Cerebellar cortex (tissue), 1 donor: ENCODE measurements at regions not wholly inside any gene's neighbourhood (a gene's known extent, or its start where the extent isn't known, plus 50 kb on each side); places are given as distances from the start of the nearest gene placed in this dataset.
"Not testable (repeated sequence)": the region's sequence is repeated elsewhere in the genome, so short reads cannot be mapped to it uniquely, and the experiment has no call there.

Experiments
- DNase-seq: peaks from one replicate; pipeline ENCODE4 v3.0.0-alpha.2; 2015; ENCODE audit warnings: low spot score

GRCh38 chr6:144653885-144654505, 368.9 kb downstream of the UTRN start:
- DNase-seq = no peak

DNA sequence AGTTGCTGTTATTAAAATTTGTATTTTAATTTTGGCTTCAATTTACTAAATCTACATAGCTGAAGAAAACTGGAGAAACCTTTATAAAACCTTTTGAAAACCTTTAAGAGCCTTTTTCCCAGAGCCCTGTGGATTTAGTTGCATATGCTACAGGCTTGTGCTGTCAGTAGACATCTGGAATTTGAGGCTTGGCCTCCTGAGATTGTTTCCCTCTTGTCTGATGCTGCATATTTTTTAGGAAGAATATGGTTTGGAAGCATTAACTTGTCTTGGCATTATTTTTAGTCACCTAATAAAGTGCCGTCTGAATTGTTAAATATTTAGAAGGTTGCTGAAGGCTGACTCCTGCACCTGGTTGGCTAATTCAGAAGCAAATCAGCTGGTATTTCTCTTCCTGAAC, 369.4 kb downstream of the UTRN start:
- no peak for DNase-seq

DNA sequence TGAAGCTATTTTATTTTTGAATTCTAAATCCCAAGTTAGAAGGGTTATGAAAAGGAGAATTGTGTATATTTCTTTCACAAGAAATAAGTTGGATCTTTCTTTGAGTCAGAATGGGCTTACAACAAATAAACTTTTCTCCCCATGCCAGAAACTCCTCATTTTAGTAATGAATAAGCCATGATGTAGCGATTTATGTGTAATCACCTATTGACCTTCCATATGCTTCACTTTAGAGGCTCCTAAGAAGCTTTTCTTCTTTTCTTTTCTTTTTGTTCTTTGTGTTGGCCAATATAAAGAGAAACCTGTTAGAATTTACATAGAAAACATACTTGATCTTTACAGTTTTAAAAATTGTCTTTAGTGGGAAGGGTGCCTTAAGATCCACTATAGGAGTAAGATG, 370.2 kb downstream of the UTRN start:
- DNase-seq = no peak

DNA sequence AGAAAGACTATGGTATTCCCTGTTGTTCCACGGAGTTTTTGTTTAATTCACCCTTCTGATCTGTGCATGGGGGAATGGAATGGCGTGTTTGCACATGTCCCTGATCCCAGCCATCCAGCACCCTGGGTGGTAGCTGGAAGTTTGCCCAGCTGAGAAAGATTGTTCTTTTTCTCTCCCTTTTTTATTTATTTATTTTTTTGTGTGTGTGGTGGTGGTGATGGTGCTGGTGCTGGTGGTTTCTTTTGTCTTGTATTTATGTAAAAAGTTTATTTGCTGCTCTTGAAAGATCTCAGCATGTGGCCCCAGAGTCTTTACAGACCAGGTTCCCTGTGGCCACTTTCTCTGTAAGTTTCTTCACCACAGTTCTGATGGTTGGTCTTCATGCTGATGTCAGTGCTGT, 372.6 kb downstream of the UTRN start:
- DNase-seq = no peak

- DNase-seq = no peak
These were observed 374.4 kb downstream of the UTRN start for GRCh38 chr6:144659202-144660182.

- no peak for DNase-seq
These were observed 375.5 kb downstream of the UTRN start for GRCh38 chr6:144660561-144661115.

DNA sequence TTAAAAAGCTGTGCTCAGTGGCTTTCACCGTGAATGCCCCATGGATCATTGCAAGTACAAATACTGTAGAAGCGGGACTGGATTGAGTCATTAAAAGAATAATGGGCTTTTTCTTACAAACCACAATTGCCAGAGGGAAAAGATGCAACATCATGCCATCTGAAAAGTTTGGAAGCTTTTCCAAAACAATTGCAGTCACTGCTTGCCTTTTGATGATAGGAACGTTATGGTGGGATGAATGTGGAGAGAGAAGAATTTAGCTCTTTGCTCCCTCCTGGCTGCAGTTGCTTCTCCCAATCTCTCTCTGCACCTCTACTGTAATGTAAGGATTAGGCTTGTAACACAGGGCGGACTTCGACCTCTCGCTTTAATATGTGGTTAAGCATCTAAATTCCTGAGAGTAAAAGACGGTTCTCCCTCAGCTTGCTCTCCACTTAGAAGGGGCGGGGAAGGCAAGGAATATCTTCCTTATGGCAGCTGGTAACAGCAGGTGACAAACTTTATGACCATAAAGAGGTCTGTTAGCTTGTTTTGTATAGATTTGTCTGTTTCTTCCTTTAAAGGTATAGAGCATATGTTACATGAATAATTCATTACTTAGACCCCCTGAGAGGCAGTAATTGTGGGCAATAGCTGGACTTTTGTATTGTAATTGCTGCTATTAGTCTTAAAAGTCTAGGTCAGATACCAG, 376.1 kb downstream of the UTRN start:
- DNase-seq = no peak

GRCh38 chr6:144662812-144663365, 377.8 kb downstream of the UTRN start:
- no peak for DNase-seq

GRCh38 chr6:144664281-144664680, 379.1 kb downstream of the UTRN start:
- no peak for DNase-seq

GRCh38 chr6:144664947-144665346, 379.8 kb downstream of the UTRN start:
- DNase-seq = no peak

- DNase-seq = no peak
These were observed 380.9 kb downstream of the UTRN start for GRCh38 chr6:144665932-144666450.

GRCh38 chr6:144666781-144667180, 381.6 kb downstream of the UTRN start:
- no peak for DNase-seq

DNA sequence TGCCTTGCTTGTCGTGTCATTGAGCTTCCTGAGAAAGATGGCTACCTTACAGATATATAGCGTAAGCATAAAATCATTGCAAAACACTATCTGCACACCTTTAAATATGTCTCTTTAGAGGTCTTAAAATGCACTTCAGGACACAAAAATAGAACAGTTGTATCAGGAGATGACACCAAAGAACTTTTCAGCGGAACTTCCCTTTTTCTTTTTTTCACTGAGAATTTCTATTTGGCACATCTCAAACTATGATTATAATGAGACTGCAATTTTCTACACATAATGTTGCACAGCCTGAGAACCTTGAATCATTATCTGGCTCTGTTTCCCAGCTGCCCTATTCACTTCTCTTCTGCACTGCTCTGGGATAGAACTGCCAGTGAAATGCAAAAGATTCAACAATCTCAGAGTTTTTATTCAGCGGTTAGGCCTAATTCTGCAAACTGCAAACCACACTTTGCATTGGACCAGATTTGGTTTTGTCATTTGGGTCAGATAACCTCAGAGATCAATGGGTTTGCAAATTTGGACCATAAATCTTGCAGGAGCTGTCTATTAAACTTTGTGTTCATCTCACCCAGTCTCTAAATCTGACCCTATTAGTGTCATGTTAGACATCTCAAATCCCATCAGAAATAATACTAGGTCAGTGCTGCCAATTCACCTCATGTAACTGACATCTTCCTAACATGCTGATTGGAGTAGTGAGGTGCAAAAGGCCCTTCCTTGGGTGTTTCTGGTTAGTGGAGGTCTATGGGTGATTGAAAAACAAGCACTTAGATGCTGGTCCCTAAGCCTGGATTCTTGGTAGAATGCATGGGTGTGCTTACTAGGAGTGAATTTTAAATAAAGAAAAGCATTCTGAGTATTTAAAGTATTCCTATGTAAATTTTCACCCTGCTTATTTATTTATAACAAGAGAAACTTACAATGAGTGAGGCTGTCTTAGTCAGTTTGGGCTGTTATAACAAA, 382.7 kb downstream of the UTRN start:
- DNase-seq = no peak

GRCh38 chr6:144670259-144670658, 385.1 kb downstream of the UTRN start:
- DNase-seq = not testable (repeated sequence)

DNA sequence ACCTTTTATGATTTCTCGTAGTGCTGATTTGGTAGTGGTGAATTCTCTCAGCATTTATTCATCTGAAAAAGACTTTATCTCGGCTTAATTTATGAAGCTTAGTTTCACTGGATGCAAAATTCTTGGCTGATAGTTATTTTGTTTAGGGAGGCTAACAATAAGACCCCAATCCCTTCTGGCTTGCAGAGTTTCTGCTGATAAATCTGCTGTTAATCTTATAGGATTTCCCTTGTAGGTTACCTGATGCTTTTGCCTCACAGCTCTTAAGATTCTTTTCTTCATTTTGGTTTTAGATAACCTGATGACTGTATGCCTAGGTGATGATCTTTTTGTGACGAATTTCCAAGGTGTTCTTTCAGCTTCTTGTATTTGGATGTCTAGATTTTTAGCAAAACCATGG, 388.7 kb downstream of the UTRN start:
- DNase-seq = no peak

DNA sequence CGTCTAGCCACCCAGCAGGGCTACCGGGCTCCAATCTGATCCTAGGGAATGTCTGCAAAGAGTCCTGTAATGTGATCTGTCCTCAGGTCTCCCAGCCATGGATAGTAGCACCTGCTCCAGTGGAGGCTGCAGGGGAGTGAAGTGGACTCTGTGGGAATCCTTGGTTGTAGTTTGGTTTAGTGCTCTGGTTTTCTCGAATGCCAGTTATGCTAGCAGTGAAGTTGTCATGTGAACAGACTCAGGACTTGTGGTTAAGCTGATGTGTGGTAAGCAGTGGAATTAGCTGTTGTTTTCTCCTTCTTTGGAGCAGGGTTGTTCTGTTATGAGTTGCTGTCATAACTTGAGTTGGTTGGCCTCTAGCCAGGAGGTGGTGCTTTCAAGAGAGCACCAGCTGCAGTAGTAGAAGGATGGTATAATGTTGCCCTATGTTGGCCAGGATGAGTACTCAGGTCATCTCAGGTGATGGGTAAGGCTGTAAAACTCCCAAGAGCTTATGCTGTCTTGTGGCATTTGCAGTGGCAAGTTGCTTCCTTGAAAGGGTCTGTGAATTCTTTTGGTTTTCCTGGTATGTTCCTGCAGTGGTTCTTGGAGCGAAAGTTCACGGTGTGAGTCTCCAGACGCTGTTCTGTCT, 390.2 kb downstream of the UTRN start:
- DNase-seq = no peak

DNA sequence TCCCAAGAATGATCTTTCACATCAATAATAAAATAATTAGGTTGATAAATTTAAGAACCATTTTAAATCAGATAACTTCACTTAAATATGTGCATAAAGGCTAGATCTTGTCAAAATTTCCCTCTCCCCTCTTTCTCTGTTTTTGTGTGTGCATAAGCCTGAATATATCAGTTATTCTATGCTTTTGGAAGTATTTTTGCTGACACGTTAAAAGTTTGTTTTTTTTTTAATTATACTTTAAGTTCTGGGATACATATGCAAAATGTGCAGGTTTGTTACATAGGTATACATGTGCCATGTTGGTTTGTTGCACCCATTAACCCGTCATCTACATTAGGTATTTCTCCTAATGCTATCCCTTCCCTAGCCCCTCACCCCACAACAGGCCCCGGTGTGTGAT, 391.2 kb downstream of the UTRN start:
- not testable (repeated sequence) for DNase-seq

DNA sequence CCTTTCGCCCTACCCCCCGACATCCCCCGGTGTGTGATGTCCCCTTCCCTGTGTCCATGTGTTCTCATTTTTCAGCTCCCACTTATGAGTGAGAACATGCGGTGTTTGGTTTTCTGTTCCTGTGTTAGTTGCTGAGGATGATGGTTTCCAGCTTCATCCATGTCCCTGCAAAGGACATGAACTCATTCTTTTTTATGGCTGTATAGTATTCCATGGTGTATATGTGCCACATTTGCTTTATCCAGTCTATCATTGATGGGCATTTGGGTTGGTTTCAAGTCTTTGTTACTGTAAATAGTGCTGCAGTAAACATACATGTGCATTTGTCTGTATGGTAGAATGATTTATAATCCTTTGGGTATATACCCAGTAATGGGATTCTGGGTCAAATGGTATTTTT, 392.1 kb downstream of the UTRN start:
- DNase-seq = not testable (repeated sequence)

GRCh38 chr6:144678844-144679243, 393.7 kb downstream of the UTRN start:
- no peak for DNase-seq

- DNase-seq = no peak
These were observed 396.2 kb downstream of the UTRN start for GRCh38 chr6:144681334-144681733.
